ENCODE measurements at regions not wholly inside any gene's neighbourhood (a gene's known extent, or its start where the extent isn't known, plus 50 kb on each side); places are given as distances from the start of the nearest gene placed in this dataset.

DNA sequence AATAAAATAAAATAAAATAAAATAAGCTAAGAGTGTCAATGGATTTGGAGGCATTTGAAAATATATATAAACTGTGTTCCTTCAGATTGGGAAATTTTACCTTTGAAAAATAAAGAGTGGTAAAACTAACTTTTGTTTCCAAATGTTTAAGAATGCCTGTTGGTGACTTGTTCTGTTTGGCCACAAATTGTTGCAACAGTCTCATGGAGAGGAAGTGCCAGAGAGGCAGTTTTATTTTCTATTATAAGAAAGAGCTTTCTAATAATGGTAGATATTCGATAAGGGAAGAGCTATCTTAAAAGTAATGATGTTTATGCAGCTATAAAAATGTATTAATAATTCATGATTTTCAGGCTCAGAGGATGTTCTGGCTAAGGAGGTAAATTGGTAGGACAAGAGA is 68.8 kb upstream of the MDGA2 start:
- TF ChIP-seq, protein P1, sequence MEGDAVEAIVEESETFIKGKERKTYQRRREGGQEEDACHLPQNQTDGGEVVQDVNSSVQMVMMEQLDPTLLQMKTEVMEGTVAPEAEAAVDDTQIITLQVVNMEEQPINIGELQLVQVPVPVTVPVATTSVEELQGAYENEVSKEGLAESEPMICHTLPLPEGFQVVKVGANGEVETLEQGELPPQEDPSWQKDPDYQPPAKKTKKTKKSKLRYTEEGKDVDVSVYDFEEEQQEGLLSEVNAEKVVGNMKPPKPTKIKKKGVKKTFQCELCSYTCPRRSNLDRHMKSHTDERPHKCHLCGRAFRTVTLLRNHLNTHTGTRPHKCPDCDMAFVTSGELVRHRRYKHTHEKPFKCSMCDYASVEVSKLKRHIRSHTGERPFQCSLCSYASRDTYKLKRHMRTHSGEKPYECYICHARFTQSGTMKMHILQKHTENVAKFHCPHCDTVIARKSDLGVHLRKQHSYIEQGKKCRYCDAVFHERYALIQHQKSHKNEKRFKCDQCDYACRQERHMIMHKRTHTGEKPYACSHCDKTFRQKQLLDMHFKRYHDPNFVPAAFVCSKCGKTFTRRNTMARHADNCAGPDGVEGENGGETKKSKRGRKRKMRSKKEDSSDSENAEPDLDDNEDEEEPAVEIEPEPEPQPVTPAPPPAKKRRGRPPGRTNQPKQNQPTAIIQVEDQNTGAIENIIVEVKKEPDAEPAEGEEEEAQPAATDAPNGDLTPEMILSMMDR (conservative IDR thresholded peaks at IDR 0.05; ENCODE audit: low read depth, low read length) = no peak
- no peak for TF ChIP-seq EZH2phosphoT487 (IDR thresholded peaks at IDR 0.05; ENCODE audit: borderline replicate concordance, low read length)
